GM10266 (cell line): ENCODE measurements at regions not wholly inside any gene's neighbourhood (a gene's known extent, or its start where the extent isn't known, plus 50 kb on each side); places are given as distances from the start of the nearest gene placed in this dataset.

Source experiments
- DNase-seq: peaks from one replicate; pipeline ENCODE4 v3.0.0; 2012; ENCODE audit errors: extremely low spot score
- CTCF ChIP-seq: IDR thresholded peaks from 2 replicates; pipeline ENCODE4 v1.5.1; 2012; ENCODE audit warnings: mild to moderate bottlenecking, low read depth; ENCODE audit not compliant: control insufficient read depth, insufficient read depth; ENCODE audit errors: missing control alignments

DNA sequence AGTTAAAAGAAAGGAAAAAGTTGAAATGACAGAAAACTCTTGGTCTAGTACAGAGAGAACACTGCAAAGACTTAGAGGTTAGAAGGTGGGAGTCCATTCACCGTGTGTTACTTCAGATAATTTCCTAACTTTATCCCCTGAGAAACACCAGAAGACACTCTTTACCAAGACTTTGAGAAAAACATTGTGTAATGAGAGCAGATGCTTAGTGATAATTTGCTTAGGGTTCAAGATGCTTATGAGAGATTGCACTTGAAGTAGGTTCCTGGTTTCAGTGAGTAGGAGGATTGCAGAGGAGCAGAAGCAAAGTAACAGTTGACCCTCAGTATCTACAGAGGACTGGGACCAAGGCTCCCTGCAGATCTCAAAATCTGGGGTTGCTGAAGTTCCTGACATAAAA, 594.1 kb downstream of the NR2F2 start:
- TF ChIP-seq CTCF, result no peak
- DNase-seq, result no peak

DNA sequence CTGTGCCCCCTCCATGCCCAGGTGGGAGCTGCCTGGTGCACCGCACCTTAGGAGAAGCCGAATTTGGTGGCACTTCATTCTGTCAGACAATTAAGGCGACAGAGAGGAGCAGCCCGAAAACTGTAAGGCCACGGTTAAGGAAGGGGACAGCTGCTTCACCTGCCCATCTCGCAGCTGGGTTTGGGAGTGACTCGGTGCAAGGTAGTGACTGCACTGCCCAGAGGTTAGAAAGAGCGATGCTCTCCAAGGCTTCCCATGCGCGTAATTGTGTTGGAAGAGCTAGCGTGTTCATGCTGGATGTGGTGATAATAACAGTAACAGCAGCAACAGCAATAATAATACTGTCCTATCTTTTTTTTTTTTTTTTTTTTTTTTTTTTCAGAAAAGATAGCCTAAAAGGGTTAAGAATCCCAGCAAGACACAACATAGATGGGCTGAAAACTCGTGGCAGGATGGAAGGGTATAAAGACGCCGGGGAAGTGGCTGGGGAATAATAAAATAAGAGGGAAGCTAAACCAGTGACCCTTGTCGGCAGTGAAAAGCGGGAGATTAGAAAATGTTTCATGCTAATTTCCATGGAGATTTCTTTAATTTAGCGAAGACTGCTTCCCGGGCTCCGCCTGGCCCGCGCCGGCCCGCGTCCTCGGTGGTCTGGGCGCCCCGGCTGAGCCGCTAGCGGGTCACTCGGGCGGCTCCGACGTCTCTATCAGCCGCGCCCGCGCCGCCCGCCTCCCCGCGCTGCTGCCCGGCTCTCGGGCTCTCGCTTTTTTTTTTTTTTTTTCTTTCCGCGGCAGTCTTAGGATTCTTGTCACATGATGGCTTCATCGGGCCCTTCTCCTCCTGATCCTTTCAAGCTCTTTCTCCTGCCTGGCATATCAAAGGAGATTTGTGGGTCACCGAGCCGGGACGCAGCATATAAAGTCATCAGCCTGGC, 617.1 kb downstream of the NR2F2 start:
- DNase-seq, result no peak
- TF ChIP-seq CTCF, result no peak

DNA sequence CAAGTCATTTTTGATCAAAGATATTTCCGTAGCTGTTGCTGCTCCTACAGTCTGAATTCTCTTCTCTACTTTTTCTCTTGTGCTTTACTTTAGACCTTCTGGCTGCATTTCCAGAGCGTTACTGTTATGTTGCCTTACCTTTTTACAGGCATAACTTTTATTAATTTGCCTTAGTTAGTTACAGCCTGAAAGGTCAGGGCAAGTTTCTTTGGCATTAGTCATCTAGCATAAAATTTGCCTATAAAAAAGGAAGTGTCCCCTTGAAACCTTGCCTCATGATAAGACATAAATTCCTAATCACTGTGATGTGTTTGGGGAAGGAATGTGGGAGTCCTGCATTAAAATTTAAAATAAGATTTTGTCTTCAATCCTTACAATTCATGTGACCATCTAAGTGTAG, 618.5 kb downstream of the NR2F2 start:
- no peak for DNase-seq
- no peak for TF ChIP-seq CTCF

DNA sequence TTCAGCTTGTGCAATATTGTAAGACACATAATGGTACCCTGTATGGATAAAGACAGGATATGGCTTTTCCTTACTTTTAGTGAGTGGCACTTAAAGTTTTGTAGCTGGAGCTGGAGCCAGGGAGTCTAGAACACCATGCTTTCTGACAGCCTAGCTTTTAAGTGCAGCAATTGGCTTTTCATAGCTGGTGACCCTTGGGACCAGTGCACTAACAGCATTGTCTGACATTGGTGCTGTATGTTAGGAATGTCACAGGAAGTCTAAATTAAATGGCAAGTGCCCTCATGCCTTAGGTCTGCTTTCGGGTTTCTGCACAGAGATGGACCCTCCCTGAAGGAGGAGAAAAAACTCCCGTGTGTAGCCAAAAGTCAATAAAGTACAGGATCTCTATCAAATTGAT, 628.2 kb downstream of the NR2F2 start:
- TF ChIP-seq CTCF, result no peak
- no peak for DNase-seq

DNA sequence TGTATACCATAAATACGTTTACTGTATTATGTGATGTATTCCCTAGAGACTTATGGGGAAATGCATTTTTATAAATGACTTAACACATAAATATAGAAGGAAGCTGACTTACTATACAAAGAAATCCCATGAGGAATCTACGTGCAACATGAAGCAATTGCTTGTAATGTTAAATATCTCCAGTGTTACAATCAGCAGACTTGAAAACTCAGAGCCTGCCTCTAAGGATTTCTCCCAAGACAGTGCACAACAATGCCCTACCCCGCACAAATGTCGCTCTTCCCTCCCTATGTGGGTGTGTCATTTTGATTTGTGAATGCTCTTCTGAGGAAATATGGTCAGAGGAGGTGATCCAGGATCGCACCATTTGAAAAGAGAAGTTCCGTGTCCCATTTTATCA, 629.0 kb downstream of the NR2F2 start:
- no peak for TF ChIP-seq CTCF
- DNase-seq, result no peak

- DNase-seq, result no peak
- TF ChIP-seq CTCF, result no peak
Measured at GRCh38 chr15:96960711-96961480, 630.4 kb downstream of the NR2F2 start.

- TF ChIP-seq CTCF, result no peak
- DNase-seq, result no peak
Measured at GRCh38 chr15:96966554-96966953, 636.1 kb downstream of the NR2F2 start.
